Loucy (cell line): ENCODE measurements at regions not wholly inside any gene's neighbourhood (a gene's known extent, or its start where the extent isn't known, plus 50 kb on each side); places are given as distances from the start of the nearest gene placed in this dataset.

ENCODE experiments used
- EZH2phosphoT487 ChIP-seq: fragments of 200-600 bp; IDR thresholded peaks from 2 replicates; pipeline ENCODE4 v1.6.1; 2018; ENCODE audit warnings: antibody characterized with exemption, mild to moderate bottlenecking, moderate library complexity, borderline replicate concordance
- TF ChIP-seq, protein P1 (sequence below): fragments of 200-600 bp; sonication (generic); conservative IDR thresholded peaks from 2 replicates; pipeline ENCODE4 v1.5.1; 2014; ENCODE audit warnings: mild to moderate bottlenecking, antibody characterized with exemption, low read length

DNA sequence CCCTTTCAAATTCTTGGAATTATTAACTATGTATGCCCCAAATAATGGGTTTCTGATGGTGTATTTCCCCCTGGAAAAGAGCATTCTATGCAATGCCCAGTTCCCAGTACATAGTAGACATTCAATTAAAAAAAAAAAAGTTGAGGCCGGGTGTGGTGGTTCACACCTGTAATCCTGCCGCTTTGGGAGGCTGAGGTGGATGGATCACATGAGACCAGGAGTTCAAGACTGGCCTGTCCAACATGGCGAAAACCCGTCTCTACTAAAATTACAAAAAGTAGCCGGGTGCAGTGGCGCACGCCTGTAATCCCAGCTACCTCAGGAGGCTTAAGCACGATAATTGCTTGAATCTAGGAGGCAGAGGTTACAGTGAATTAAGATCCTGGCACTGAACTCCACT, 83.3 kb upstream of the ZNF217 start:
- TF ChIP-seq, protein P1, sequence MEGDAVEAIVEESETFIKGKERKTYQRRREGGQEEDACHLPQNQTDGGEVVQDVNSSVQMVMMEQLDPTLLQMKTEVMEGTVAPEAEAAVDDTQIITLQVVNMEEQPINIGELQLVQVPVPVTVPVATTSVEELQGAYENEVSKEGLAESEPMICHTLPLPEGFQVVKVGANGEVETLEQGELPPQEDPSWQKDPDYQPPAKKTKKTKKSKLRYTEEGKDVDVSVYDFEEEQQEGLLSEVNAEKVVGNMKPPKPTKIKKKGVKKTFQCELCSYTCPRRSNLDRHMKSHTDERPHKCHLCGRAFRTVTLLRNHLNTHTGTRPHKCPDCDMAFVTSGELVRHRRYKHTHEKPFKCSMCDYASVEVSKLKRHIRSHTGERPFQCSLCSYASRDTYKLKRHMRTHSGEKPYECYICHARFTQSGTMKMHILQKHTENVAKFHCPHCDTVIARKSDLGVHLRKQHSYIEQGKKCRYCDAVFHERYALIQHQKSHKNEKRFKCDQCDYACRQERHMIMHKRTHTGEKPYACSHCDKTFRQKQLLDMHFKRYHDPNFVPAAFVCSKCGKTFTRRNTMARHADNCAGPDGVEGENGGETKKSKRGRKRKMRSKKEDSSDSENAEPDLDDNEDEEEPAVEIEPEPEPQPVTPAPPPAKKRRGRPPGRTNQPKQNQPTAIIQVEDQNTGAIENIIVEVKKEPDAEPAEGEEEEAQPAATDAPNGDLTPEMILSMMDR, result no peak
- no peak for TF ChIP-seq EZH2phosphoT487
